DMS114 treated with DMSO at 0.1 percent for 48 hours (cell line): ENCODE measurements at regions not wholly inside any gene's neighbourhood (a gene's known extent, or its start where the extent isn't known, plus 50 kb on each side); places are given as distances from the start of the nearest gene placed in this dataset.

Experiments
- DNase-seq: peaks from one replicate; lab custom pipeline; 2025; ENCODE audit not compliant: unreplicated experiment; lab: John Stamatoyannopoulos, UW

DNA sequence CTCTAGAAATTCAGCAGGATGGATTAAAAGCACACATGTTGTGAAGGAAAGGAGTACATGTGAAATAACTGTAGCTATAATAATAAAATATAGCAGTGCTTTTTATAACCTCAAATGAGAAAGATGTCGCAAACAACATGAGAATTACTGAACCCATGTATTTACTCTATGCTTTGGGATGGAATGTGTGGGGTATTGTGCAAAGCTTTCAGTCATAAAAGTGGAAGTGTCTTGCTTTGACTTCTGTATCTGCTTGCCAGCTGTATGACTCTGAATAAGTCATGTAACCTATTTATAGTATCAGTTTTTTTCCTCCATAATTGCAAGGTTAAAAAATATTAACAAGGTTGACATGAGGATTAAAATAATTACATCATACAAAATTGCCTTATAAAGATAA, 519.3 kb upstream of the CADM2 start:
- no peak for DNase-seq

DNA sequence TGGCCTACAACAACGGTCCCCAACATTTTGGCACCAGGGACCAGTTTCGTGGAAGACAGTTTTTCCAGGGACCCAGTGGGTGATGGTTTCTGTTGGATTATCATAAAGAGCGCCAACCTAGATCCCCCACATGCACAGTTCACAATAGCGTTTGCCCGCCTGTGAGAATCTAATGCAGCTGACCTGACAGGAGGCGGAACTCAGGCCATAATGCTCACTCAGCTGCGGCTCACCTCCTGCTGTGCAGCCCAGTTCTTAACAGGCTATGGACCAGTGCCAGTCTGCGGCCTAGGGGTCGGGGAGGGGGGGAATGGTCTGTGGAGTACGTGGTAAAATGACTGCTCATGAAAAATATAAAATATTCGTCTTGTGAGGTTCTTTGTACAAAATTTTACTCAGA, 518.5 kb upstream of the CADM2 start:
- no peak for DNase-seq

DNA sequence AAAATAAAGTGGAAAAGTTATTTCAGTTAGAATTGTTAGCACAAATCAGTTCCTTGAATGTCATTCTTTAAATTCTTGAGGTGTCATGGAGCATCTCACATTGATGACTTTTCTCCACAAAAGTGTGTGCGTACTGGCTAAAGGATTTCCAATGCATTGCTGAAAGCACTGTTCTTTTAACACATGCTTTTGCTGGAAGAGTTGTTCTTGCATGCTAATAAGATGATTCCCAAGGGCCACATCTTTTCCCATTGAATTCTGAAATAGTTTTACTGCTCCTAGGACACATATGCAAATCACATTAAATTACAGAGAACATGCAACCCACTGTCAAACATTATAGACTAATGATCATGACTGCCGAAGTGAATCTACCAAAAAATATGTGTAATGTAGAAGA, 516.3 kb upstream of the CADM2 start:
- no peak for DNase-seq

DNA sequence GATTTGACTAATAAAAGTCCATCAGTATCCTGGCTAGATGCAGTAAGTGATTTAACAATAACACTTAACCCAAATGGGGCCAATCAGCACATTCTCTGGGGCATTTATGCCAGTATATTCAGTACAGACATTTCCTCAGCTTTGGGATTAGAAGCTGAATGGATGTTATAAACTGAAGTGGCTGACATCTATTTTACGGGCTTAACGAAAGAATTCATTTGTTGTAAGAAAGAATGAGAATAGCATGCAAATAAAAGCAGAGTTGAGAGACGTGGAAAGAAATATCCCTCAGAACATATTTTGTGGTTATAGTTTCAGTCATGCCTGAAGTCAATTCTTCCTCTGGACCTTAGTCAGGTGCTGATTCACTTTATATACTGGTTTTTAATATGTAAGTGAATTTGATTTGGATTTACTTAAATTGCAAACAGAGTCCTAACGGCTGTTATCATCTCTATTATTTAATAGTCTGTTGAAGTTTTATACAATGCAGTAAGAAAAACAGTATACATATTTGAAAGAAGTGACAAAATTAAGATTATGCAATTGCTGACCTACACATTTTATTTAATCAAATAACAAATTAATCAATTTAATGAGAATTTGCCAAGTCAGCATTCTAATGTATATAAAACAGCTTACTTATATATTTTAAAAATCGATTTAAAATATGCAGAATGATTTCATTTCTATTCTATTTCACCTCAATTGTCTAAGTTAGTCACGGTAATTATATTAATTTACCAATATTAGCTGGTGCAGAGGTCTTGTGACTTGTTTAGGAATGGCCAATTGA, 513.9 kb upstream of the CADM2 start:
- no peak for DNase-seq

DNA sequence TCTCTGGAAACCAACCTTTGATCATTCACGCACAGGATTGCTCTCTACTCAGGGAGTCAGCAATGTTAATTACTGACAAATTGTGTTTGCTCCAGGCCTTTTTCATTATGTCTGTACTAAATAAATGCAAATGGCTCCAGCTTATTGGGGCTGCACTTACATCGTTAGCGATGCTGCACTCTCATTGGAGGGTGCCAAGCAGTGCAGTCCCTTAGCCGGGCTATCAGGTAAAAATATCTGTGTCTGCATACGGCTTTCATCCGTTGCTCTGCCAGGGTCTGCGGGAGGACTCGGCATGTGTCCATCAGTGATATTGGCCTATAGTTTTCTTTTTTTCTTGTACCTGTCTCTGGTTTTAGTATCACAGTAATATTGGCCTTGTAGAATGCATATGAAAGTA, 471.5 kb upstream of the CADM2 start:
- DNase-seq = no peak

DNA sequence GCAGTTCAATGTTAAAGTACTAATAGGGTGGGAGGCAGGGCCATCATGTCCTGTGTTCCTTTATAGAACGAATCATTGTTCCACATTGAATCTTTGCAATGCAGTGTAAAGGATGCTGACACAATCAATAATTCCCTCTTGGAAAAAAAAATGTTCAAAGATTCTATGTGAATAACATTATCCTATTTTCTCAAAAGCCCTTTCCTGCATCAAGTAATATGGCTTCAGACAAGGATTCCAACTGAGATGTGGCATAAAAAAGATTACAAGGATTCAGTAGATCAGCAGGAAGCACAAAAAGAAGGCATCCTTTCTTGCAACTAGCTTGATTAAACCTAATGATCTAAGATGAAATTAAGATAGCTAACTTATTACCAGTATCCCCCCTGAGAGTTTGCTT, 454.0 kb upstream of the CADM2 start:
- DNase-seq = no peak

DNA sequence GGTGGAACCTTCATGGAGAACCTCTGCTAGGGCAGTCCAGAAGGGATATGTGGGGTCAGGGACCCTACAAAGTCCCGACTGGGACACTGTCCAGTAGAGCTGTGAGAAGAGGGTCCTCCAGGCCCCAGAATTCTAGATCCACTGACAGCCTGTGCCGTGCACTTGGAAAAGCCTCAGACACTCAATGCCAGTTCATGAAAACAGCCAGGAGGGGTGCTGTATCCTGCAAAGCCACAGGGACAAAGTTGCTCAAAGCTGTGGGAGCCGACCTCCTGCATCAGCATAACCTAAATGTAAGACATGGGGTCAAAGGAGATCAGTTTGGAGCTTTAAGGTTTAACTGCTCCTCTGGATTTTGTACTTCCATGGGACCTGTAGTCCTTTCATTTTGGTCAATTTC, 448.8 kb upstream of the CADM2 start:
- DNase-seq = no peak

DNA sequence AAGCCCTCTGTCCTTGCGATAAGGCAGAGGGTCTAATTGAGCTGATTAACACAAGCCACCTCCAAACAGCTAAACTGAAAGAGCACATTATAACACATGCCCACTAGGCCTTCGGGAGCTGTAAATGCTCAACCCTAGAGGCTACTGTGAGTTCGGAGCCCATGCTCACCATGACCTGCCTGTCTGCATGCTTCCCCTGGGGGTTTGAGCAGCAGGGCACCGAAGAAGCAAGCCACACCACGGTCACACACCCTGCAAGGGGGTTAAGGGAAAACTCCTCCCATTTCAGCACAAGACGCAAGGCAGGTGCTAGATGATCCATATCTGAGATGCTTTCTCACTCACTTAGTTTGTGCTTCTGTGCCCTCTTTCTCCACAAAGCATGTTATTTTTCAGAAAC, 435.9 kb upstream of the CADM2 start:
- DNase-seq = no peak

DNA sequence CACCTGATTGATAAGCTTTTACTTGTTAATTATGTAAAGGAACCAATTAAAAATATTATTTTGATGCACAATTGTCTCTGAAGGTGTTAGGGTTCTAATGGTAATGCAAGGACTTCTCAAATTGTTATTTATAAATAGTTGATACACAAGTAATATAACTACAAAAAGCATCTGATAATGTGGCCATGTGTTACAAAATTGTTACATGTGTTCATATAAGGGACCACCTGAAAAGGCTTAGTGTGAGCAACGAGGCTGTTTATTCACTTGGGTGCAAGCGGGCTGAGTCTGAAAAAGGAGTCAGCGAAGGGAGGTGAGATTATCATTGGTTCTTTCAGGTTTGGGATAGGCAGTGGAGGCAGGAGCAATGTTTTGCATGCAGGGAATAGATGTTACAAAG, 421.9 kb upstream of the CADM2 start:
- DNase-seq = no peak

DNA sequence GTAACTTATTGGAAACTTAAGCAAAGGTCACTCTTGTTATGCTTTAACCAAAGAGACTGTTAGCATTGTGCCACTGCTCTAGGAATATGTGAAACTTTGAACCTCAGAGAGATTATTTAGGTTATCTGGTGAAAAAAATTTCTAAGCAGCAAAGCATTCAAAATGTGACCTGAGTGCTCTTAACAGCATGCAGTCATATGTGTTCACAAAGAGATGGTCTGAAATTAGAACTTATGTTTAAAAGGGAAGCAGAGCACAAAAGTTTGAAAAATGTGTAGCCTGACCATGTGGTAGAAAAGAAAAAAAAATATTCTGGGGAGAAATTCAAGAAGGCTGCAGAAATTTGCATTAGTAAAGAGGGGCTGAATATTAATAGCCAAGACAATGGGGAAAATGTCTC, 420.2 kb upstream of the CADM2 start:
- no peak for DNase-seq

DNA sequence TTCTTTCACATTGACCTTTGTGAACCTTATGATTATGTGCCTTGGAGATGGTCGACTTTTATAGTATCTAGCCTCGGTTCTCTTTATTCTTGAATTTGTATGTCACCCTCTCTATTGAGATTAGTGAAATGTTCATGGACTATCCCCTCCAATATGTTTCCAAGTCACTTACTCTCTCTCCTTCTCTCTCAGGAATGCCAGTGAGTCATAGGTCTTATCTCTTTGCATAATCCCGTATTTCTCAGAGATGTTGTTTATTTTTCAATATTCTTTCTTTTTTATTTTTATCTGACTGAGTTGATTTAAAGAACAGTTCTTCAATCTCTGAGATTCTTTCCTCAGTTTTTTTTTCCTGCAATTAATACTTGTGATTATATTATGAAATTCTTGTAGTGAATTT, 411.6 kb upstream of the CADM2 start:
- DNase-seq = no peak

DNA sequence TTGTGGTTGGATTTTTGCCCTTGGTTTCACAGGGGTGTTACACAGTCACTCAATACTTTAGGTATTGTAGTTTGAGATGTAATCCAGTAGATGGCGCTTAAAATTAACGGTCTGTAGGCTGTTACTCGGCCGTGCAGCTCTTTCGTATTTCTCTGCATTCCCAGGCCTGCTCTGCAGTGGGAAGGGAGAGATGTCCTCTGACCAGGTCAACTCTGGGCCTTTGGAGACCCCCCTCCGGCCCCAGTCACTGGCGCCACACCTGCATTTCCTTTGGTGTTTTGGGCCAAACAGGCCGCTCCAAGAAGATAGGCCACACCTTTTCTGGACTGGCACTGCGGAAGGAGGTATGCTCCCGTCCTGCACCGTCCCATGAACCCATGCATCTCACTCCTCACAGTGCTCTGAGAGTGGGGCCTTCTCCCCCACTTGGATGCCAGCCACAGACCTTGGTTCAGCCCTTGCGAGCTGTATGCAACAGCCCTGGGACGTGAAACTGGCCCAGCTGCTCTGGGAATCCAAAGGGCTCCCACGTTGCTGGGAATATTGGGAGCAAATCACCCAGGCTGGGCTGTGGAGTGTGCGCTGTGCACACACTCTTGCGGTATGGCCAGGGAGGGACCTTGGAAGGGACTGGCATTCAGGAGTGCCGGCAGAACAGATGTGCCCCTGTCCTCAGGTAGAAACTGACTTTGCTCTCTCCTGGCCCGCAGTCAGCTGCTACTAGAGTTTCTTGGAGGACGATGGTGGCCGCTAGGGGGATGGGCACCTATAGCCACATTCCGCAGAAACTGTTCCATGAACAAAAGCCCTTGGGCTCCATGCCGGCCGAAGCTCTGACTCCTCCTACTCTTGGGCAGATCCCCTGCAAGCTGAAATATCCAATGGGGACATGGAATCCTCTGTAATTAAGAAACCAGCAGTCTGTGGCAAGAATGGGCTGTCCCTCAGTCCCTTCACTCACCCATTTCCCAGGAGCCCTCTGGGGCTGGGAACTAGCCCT, 410.5 kb upstream of the CADM2 start:
- DNase-seq = peak; percentile 61

DNA sequence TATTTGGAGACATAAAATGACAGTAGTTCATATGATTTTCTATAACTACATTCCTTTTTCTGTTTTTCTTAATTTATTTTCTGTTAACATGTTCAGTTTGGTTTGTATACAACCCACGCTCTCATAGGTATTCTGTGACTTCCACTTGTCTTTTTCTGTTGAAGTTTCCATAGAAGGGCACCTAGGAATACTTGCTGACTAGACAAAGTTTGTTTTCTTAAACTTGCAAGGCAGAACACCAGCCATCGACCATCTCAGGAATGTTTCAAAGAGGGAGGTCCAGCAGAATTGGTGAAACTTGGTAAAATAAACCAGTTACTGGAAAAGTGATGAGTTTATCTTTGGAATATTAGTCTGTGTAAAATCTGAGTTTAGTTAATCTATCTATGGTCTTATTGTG, 403.2 kb upstream of the CADM2 start:
- no peak for DNase-seq

DNA sequence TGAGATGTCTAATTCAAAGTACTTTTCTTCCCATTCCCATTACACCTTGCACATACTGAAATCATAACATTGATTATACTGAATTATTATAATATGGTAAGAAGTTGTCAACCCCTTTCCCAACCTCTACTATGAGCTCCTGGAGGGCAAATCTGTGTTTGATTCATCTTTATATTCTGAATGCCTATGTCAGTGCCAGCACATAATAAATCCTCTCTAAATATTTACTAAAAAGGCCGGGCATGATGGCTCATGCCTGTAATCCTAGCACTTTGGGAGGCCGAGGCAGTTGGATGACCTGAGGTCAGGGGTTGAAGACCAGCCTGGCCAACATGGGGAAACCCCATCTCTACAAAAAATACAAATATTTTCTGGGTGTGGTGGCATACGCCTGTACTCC, 392.5 kb upstream of the CADM2 start:
- no peak for DNase-seq

DNA sequence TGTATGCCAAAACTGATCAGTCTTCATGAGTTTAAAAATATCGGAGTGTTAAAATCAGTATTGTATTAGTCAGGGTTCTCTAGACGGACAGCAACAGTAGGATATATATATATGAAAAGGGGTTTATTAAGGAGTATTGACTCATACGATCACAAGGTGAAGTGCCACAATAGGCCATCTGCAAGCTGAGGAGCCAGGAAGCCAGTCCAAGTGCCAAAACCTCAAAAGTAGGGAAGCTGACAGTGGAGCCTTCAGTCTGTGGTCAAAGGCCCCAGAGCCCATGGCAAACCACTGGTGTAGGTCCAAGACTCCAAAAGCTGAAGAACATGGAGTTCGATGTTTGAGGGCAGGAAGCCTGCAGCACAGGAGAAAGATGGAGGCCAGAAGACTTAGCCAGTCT, 391.0 kb upstream of the CADM2 start:
- no peak for DNase-seq

DNA sequence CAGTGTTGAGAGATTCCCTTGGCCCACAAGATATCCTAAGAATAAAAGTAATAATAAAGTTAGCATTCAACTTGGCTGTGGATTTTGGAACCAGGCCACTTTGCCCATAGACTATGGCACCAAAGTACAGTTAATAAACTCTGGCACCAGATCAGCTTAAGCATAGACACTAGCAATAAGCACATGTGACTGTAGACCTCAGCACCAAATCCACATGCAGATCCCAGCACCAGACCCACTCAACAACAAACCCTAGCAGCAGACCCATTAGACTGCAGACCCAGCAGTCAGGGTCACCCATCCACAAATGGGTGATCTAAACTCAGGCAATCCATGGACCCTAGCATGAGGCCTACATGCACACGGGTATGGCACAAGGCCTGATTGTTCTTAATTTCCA, 384.8 kb upstream of the CADM2 start:
- no peak for DNase-seq

DNA sequence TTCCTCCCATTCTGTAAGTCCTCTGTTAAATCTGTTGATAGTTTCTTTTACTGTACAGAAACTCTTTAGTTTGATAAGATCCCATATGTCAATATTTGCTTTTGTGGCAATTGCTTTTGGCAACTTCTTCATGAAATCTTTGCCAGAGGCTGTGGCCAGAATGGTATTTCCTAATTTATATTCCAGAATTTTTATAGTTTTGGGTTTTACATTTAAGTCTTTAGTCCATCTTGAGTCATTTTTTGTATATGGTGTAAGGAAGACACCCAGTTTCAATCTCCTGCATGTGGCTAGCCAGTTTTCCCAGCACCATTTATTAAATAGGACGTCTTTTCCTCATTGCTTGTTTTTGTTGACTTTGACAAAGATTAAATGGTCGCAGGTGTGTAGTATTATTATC, 372.4 kb upstream of the CADM2 start:
- DNase-seq = no peak

DNA sequence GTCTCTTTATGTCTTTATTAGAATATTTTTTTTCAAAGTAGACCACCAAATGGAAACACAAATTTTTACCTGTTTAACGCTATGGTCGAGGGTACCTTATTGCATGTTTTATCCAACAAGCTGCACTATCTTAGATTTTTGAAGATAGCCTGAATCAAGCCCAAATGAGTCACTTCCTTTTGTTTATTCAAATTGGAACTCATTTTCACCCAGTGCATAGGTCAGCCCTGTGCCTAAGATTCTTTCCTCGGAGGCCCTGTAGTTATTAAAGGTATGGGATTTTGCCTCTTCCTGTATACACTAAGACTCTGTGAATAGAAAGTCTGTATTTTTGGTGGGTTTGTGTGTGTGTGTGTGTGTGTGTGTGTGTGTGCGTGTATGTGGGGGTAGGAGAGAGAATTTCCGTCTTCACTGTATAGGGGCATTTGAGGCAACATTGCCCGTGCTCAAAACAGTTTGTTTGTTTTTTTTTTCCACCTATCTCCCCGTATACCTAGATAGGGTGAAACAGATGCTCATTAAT, 358.0 kb upstream of the CADM2 start:
- no peak for DNase-seq

DNA sequence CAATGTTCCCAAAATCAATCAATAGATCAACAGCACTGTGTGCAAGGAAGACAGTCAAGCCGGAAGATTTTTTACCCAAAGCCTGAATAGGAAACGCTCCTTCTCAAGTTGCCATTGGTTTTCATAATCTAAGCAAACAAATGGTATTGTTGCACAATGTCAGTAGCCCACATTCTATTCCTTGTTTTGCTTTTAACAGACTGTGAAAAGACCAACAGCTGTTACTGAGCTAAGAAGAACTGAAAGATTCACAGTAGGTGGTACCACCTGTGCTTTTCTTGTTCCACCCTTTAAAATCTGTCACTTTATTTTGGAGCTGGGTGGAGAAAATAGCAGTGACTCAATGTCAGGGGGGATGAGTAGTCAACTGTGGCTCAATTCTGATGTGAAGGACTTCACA, 357.5 kb upstream of the CADM2 start:
- DNase-seq = no peak

DNA sequence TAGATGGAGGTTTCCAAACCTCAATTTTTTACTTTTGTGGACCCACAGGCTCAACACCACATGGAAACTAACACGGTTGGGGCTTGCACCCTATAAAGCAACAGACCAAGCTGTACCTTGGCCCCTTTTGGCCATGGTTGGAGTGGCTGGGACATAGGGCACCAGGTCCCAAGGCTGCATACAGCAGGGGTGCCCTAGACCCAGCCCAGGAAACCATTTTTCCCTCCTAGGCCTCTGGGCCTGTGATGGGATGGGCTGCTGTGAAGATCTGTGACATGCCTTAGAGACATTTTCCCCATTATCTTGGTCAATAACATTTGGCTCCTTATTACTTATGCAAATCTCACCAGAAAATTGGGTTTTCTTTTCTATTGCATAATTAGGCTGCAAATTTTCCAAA, 337.0 kb upstream of the CADM2 start:
- DNase-seq = no peak

DNA sequence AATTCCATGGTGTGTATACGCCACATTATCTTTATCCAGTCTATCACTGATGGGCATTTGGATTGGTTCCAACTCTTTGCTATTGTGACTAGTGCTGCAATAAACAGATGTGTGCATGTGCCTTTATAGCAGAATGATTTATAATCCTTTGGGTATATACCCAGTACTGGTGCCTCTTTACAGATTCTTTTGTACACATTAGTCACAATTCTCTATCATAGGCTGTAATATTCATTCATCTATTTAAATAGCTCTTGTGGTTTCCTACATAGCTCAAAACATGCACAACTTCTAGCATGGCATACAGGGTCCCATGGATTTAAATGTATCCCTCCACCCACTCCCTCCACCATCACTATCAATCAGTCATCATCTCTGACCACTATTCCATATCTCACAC, 324.1 kb upstream of the CADM2 start:
- DNase-seq = no peak

DNA sequence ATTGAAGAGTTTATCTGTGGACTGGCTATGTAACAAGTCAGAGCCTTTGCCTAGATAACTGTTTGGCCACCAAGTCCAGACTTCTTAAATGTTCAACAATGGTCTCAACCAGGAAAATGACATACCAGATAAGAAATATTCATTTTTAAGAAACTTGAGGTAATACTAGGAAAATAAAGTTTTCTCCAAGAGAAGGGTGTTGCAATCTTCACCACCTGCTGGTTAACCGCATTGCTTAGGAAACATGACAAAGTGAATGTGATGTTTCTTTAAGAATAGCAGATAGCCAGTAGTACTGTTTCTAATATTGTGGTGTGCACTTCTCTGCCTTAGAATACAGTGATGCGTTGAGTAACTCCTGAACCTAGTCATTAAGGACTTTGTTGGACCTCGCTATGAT, 321.5 kb upstream of the CADM2 start:
- no peak for DNase-seq
